NCI-H187 treated with DMSO at 0.1 percent for 48 hours (cell line): ENCODE measurements at regions not wholly inside any gene's neighbourhood (a gene's known extent, or its start where the extent isn't known, plus 50 kb on each side); places are given as distances from the start of the nearest gene placed in this dataset.

Experiments
- DNase-seq: peaks from one replicate; lab custom pipeline; 2025; lab: John Stamatoyannopoulos, UW

DNA sequence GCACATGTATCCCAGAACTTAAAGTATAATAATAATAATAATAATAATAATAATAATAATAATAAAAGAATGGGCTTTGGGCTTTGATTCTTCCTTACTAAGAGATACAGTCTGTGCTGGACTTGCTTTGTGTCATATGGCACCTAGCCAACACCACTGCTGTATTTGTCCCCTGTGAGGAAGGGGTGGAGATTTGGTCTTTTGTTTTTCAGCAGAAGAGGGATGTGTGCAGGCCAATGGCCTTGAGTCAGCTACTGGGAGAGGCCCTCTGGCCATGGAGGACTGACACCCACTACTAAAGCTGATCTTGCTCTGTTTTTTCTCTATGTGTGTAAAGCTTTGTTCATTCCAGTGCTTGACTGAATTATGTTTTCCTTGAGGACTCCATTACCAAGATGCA, 573.0 kb upstream of the PCDH15 start:
- DNase-seq: no peak

DNA sequence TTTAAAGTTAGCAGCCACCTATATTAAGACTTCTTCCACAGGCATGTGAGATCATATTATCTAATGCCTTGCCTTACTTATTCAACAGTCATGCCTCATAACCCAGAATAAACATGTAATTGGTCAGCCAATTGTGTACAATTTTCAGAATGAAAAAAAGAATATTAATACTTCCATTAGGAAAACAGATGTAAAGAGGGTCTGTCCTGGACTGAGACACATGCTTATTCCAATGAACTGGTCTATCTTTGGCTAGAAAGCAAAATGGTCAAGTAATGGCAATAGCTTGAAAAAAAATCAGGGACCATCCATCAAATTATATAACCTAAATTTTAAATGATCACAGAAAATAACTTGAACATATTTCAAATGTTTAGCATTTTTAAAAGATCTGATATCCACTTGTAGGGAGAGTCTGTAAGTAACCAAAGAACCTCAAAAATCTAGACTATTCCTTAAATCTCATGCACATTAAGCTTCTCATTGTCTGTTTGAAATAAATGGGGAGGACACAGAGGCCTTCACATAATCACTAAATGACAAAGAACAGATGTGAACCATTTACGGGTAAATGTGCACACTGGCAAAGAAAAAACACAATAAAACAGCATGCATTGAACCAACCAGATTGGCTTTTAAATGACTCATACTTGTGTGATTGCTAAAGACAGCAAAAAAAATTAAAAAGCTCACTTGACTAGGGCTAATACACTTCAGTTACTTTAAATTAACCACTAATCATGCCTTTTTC, 568.8 kb upstream of the PCDH15 start:
- DNase-seq: no peak

DNA sequence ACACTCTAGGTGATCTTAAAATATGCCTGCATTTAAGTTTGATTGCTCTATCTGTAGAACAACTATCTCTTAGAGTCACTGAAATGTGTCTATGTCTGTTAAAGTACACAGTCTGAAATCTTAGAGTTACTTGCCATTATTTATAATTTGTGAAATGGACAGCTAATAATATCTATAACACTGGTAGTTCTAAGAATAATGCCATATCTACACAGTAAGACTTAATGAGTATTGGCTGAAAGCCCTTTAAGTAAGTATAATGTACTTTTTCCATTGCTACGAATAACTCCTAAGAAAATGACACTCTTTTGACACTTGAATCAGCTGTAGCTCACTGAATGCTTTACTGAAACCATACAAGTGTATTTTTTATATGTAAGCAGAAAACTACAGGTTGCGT, 567.4 kb upstream of the PCDH15 start:
- DNase-seq: no peak

DNA sequence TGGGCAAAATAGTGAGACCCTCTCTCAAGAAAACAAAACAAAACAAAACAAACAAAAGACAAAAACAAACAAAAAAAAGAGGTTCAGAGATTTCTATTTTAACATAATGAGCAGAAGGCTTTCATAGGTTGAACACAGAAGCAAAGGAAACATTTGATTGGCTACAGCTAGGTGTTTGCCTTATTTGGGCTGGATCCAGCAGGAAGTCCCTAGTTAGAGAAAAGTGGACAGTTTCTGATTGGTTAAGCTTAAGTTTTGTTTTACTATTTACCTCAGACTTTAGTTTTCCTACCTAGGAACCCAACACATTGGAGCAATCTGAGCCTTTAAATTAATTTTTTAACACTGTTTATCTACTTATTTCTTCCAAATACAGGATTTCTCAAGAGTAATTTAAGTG, 566.5 kb upstream of the PCDH15 start:
- DNase-seq: no peak

DNA sequence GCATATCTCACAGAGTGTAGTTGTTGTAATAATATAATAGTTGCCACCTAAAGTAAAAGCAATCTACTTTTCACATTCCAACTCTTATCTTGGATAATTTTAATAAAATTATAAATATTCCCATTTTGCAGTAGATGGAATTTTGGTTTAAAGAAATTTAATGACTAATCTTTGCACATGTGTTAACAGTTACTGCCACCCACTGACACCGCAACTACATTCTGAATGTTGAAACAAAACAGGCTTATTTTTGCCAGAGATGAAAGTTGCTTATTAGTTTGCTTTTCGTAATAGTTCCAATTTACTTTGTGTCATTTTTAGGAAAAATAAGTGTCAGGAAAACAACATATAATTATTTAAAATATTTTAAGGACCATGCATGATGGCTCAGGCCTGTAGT, 557.5 kb upstream of the PCDH15 start:
- DNase-seq: no peak

DNA sequence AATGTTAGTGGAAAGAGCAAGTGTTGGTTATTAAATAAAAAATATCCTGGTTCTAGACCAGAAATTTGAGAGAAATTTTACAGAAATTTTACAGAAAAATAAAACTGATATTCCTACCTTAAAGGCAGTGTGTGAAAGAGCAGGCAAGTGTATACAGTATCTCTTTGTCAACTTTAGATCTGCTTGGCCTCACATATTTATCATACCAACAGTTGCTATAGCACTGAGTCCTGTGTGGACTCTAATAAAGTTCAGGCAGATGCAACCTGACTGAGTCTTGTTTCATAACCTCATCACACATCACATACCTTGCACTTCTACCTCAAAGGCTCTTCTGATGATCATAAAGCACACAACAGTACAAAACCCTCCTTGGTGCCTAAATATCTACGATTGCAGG, 552.4 kb upstream of the PCDH15 start:
- no peak for DNase-seq

DNA sequence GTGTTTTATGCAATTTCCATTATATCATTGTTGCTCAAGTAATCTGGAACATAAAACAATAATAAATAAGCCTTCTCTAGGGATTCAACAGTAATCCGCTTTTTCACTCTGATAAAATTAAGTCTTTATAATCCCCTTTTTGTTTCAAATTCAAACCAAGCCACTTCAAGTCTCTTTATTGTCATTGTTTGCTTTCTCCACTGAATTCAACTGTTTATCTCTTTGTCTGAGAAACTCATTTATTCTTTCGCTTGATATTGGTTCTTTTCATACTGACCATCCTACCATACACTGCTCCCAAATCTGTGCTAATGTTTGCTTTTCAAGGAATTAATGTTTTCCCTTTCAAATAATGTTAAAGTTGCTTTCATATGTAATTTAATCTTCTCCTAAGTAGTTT, 550.4 kb upstream of the PCDH15 start:
- no peak for DNase-seq

DNA sequence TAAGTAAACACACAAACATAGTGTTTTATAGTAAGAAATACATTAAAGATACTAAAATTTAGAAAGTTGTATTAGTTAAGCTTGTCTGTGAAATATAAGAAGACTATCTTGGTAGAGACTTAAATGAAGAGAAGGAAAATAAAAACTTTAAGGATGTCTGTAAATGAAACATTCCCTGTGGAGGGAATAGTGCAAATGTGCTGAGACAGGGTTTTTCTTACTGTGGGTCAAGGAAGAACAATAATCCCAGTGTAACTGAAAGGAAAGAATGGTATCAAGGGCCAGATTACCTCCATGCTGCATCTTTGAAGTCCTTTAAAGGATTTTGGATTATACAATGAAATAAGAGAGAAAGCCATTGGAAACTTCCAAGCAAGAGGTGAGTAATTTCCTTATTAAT, 547.5 kb upstream of the PCDH15 start:
- DNase-seq: no peak

DNA sequence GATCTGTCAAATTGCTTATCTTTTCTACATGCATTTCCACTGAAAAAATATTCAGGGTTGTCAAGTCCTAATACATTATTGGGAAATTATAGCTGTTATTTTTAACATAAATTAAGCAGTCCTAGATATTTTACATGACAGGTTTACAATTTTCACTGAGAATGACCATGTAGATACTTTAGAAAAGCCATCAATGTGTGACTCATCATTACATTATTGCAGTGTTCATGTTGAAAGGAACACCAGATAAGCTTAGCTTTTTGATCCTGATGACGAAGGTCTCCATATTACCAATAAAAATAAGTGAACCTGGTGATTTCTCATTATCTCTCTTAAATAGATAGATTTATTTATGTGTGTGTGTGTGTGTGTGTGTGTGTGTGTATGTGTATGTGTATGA, 529.5 kb upstream of the PCDH15 start:
- DNase-seq: no peak

DNA sequence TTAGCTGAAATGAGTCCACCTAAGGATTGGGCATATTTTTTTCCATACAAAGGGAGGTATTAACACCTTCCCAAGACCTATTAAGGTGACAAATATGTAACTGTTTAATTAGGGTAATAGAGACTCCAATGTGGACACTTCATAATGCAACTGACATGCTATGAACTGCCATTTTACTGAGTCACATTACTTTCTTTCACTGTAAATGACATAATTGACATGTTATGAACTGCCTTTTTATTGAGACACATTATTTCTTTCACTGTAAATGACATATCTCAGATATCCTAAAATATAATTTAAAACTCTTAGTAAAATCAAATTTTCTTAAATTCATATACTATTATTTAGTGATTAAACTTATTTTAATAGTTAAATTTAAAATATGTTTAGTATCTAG, 528.8 kb upstream of the PCDH15 start:
- DNase-seq: no peak

DNA sequence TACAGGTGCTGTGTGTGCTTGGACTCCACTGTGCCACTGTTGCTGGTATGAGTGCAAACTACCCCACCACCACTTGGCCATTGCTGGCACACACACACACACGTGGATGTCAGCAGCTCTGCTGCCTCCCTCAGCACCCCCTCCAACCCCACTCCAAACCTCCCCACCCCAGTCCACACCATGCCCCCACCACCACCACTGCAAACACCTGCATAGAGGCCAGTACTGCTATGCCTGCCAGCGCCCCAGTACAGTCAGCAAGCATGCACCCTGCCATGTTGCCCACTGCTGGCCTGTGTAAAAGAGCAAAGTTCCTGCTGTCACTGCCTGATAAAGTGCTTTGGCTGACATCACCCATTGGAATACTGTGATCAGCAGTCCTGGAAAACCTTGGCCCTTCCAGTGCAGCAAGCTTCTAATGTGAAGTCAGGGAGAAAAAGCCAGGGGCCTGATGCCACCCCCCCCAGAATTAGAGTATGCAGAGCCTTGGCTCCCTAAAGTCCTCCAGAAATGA, 519.2 kb upstream of the PCDH15 start:
- no peak for DNase-seq

DNA sequence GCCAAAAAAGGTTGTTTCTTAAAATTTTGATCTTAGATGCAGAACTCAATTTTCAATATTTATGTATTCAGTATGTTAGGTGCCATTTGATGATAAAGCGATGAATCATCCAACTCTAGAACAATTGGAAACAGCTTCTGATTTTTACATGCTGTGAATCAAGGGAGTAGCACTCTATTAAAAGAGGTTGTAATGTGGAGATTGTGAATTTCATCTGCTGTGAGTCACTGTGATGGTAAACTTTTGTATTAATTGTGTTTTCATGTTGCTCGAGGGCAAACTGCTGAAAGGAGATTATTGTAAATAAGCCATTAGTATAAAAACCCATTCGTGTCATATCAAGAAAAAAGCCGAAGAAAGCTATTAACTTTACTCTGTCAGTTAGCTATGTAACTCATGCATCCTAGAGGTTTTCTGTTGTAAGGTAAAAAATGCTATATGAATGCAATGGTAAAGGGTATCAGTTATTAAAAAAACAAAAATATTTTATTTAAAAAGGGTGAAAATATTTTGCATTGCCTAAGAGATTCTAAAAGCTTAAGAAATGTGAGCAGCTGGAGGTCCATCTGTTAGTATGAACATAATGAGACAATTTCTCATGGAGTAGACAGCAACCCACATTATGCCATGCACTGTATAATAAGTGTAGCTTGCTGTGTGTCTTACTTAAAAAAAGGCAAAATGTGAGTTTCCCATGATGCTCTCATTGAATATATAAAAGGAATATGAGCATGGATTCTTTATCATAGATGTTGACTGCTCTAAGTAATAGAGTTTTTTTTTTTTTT, 511.0 kb upstream of the PCDH15 start:
- DNase-seq: no peak

DNA sequence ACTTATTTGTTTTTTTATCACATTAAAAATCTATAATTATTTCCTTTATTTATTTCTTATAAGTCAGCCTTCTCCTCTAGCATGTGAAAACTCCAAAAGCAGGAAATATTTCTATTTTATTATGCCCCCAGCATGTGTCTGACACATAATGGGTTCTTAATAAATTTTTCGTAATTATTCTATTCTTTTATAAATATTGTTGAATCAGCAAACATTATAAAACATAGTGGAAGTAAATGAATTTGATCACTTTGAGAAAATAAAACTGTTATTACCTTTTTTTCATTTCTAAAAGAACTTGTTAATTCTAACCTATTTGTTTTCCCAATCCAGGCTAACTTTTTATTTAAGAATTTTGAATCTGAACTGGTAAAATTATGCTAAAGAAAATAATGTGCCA, 509.1 kb upstream of the PCDH15 start:
- DNase-seq: no peak

DNA sequence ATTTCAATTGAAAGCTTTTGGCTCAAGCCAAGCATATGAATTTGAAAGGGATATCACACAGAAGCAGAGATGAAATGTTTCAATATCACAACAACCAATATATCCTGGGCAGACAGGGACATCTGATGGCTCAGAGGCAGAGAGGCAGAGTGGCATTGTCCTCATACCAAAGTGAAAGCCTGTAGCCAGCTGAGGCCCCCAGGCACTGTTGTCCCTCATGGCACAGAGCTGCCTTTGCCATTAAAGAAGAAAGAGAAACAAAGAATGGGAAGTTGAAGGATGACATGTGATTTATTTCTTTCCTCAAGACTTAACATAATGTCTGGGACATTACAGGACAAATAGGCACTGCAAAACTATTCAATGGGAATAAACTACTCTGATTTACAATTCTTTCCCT, 504.3 kb upstream of the PCDH15 start:
- DNase-seq: no peak

DNA sequence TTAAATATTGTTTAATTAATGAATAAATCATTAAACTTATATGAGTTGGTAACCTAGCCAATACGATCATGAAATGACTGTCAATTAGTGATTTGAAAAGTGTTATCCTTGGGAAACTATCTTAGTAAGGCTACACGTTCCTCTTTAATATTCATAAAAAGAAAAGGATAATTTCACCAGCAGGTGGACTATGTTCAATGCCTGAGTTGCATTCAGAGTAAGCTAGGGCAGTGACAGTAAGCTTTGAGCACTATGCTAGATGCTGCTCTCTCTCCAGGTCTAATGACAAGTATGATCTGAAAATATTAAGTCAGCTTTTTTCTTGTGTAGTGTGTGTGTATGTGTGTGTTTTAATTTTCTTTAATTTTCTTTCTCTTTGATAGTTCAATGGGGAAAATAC, 486.3 kb upstream of the PCDH15 start:
- no peak for DNase-seq

DNA sequence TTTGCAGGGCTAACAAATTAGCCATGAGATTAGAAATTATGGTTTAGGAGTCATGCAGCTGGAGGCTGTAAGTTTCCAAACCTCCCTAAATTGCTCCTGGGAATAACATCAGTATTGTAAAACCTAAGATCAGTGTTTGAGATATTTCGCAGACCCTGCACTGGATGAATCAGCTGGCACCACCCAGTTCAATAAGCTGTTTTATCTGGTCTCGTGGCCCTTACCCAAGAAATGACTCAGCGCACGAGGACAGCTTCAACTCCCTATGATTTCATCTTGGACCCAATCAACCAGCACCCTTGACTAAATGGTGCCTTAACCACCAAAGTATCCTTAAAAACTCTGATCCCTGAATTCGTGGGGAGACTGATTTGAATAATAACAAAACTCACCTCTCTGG, 482.0 kb upstream of the PCDH15 start:
- no peak for DNase-seq

DNA sequence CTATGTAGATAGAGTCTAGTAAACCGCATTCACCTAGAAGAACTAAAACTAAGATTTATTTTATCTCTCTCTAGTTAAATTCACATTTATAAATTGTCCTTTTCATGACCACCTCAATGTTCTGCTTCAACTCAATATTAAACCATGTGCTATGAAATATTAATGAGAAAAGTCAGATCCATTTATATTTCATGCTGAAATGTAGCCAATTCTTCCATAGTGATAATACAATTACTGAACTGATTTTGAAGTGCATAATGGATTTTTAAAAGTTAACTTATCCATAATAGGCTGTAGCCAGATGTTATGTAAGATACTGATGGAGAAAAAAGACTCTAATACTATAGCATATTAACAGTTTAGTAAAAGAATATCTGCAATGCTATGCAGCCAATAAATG, 479.7 kb upstream of the PCDH15 start:
- no peak for DNase-seq

DNA sequence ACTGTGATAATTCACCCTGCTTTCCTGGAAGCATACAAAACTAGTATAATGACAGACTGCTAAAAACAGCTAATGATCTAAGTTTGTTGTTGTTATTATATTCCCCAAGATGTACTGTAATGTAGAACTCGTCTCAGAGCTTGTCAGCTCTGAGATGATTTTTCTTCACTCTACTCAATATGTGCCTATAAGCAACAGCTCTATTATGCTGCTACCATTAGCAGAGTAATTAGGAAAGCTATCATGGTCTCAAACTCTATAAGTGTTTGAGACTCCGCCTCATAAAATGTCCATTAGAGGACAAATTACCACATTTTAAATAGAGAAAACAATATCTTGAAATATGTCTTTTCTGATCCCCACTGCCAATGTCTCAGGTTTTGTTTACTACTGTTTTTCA, 476.5 kb upstream of the PCDH15 start:
- no peak for DNase-seq

DNA sequence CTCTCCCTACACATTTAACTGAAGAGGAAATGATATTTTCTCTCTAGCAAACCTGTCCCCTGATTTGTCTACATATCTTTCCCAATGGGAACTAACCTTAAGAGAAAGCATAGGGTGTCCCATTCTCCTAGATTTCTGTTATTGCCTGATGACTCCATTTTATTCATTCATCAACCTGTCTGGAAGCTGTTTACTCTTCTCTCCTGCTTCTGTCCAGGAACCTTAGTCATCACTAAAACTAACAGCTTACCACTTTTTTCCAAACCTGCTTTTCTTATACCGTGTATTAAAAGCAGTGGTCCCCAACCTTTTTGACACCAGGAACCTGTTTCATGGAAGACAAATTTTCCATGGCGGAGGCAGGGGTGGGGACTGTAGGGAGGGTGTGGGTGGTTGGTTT, 473.3 kb upstream of the PCDH15 start:
- DNase-seq: no peak

DNA sequence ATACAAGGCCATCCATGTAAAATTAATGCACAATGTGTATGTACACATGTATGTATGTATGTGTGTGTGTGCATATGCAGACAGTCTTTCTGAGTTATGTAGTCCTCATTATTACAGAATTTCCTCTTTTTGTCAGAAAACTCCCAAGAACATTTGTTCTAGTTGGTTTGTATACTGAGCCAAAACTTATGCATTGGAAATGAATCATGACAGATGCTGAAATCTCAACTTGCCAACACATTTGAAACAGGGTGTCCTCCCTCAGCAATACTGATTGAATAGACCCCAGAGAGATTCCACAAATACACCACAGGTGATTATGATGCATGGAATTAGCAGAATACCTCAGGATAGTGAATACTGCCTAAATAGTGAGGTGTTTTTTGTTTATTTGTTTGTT, 472.9 kb upstream of the PCDH15 start:
- no peak for DNase-seq

DNA sequence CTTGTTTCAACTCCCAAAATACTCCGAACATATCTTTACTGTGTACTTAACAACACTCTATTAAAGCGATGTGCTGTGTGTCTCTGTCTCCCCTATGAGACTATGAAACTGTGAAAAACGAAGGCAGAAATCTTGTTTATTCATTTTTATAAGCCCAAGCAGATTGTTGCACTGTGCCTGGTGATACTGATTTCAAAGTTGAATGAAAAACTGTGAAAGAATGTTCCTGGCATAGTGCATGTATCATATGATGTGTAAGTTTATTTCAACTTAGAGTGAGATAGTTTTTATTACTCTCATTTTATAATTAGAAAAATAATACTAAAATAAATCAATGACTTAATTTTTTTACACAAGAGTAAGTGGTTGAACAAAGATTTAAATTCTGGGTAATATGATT, 471.9 kb upstream of the PCDH15 start:
- no peak for DNase-seq

DNA sequence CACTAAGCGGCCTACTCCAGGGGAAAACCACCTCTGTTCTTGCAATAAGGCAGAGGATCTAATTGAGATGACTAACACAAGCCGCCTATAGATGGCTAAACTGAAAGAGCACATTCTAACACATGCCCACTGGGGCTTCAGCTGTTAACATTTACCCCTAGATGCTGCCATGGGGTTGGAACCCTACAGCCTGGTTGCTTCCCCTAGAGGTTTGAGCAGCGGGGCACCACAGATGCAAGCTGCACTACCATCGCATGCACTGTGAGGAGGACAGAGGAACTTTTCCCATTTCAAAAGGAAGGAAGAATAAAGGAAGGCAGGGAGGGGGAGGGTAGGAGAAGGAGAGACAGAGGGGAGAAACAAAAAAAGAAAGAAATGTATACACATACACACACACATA, 465.8 kb upstream of the PCDH15 start:
- no peak for DNase-seq

DNA sequence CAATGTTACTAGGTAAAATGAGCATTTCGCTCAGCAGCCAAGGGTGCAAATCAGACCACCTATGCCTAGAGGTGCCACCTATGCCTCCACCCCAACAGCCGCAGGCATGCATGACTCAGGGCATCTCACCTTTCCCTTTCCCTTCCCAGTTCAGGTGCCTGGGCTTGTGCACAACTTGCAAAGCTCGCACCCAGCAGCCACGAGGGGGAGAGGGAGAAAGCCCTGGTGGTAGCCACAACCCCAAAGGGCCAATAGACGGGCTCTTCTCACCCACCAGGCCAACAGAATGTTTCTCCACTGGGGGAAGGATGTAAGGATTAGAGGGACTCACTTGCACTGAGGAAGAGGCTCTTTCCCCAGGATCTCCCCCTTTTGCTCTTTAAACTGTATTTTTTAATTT, 462.3 kb upstream of the PCDH15 start:
- no peak for DNase-seq

DNA sequence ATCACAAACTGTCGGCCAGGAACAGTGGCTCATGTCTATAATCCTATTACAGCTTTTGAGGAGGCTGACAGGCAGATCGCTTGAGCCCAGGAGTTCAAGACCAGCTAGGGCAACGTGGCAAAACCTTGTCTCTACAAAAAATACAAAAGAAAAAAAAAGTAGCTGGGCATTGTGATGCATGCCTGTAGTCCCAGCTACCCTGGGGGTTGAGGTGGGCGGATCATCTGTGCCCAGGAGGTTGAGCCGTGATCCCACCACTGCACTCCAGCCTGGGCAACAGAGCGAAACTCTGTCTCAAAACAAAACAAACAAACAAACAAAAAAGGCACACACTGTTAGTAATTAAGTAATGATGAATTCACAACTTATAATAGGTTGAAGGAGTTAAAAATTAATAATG, 441.5 kb upstream of the PCDH15 start:
- DNase-seq: no peak
